Heart left ventricle (tissue), 13 donors: ENCODE measurements at regions not wholly inside any gene's neighbourhood (a gene's known extent, or its start where the extent isn't known, plus 50 kb on each side); places are given as distances from the start of the nearest gene placed in this dataset.

Source experiments
- POLR2A ChIP-seq, 2 donors: fragments of 450-650 bp; IDR thresholded peaks; one replicate each; pipeline ENCODE4 v1.6.1; 2017; ENCODE audit warnings: antibody characterized with exemption in 2 of 2, mild to moderate bottlenecking in 2 of 2, moderate library complexity in 2 of 2
- TF ChIP-seq, protein P1 (sequence below), 12 donors: fragments of 200-600 bp; sonication (generic) in 4 of 12; IDR thresholded peaks; one replicate each; pipeline versions ENCODE4 v1.5.0 to v1.8.0; 2018 to 2022; ENCODE audit warnings: antibody characterized with exemption in 12 of 12, mild to moderate bottlenecking in 5 of 12
- donor health status: ischemic (EF 13 %, LVEDD 7.1; RV severe dilation, severe dysfunction).
- donor health status: DM: no; HTN: yes; CAD: no.
- donor health status: DM: no; HTN: no; CAD: no.
- donor health status: ischemic (EF 25% LVEDD 6.9; RV normal size, moderate dysfunction).
- donor health status: ischemic (EF 25% LVEDD 5.7; RV mildly dilated, moderate dysfunction).
- donor health status: ischemic (EF 35%, LVEDD 5.7; RV mildly dilated, moderate dysfunction).
- donor health status: nonischemic (EF 11% LVEDD 7.7; RV severe dilation, severe dysfunction).
- donor health status: DM: yes; HTN: yes; CAD: no.
- donor health status: PGD.
- donor health status: ischemic (EF 29% LVEDD 5.4; RV normal size, mild dysfunction).
- donor health status: nonischemic (EF 23%, LVEDD 6.1; RV moderate dilation, normal function).

DNA sequence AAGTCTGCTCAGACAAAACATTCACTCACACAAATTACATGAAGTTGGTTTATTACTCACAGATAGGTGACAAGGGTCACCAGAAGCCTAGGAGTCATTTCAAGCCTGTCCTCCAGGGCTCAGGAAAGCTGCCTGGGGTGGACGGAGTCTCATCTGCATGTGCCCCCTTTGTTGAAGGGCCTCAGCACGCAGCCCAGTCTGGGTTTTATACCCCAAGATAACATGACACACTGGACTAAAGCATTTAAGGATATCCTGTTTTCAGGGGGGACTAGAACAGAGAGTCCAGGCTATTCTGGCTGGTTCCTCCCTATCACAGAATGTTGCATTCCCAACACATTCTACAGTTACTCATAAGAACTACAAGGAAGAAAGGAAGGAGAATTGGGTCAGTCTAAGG lies 164.7 kb downstream of the MREG start:
- TF ChIP-seq, protein P1, sequence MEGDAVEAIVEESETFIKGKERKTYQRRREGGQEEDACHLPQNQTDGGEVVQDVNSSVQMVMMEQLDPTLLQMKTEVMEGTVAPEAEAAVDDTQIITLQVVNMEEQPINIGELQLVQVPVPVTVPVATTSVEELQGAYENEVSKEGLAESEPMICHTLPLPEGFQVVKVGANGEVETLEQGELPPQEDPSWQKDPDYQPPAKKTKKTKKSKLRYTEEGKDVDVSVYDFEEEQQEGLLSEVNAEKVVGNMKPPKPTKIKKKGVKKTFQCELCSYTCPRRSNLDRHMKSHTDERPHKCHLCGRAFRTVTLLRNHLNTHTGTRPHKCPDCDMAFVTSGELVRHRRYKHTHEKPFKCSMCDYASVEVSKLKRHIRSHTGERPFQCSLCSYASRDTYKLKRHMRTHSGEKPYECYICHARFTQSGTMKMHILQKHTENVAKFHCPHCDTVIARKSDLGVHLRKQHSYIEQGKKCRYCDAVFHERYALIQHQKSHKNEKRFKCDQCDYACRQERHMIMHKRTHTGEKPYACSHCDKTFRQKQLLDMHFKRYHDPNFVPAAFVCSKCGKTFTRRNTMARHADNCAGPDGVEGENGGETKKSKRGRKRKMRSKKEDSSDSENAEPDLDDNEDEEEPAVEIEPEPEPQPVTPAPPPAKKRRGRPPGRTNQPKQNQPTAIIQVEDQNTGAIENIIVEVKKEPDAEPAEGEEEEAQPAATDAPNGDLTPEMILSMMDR (IDR thresholded peaks at IDR 0.05) = no peak
- TF ChIP-seq POLR2A (IDR thresholded peaks at IDR 0.05) = no peak
